ENCODE measurements at regions not wholly inside any gene's neighbourhood (a gene's known extent, or its start where the extent isn't known, plus 50 kb on each side); places are given as distances from the start of the nearest gene placed in this dataset.

GRCh38 chr6:44672086-44672485 lies 284.6 kb downstream of the CDC5L start:
- H2BK120ac ChIP-seq (ENCODE audit: low read depth, low read length, poor library complexity, severe bottlenecking), result no peak overlapping the region
- TF ChIP-seq, protein P1, sequence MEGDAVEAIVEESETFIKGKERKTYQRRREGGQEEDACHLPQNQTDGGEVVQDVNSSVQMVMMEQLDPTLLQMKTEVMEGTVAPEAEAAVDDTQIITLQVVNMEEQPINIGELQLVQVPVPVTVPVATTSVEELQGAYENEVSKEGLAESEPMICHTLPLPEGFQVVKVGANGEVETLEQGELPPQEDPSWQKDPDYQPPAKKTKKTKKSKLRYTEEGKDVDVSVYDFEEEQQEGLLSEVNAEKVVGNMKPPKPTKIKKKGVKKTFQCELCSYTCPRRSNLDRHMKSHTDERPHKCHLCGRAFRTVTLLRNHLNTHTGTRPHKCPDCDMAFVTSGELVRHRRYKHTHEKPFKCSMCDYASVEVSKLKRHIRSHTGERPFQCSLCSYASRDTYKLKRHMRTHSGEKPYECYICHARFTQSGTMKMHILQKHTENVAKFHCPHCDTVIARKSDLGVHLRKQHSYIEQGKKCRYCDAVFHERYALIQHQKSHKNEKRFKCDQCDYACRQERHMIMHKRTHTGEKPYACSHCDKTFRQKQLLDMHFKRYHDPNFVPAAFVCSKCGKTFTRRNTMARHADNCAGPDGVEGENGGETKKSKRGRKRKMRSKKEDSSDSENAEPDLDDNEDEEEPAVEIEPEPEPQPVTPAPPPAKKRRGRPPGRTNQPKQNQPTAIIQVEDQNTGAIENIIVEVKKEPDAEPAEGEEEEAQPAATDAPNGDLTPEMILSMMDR (conservative IDR thresholded peaks at IDR 0.05), result no peak
- H2BK12ac ChIP-seq (ENCODE audit: insufficient read length, low read depth, low read length), result no peak overlapping the region
- Mint-ChIP-seq H3K9me3 (no peaks in the 10 kb centered on the region), H3K36me3 (ENCODE audit: insufficient read depth in 1 of 3, low read depth in 3 of 3) (peaks cover 0 to 2% (median 0%) of the 10 kb centered on the region in 3 experiments; a peak in 2 of 7 replicates), H3K27ac (peak overlapping the region in 1 of 3 experiments; percentile 42; a peak in 3 of 7 replicates), H3K27me3 (ENCODE audit: low read depth) (peaks cover 2% of the 10 kb centered on the region; the same call in 1 of the 2 replicates), H3K4me3 (no peak overlapping the region), H3K4me1 (peaks cover 58 to 64% of the 10 kb centered on the region in 2 experiments)
- H2BK15ac ChIP-seq (ENCODE audit: low read depth, low read length), result no peak overlapping the region
- H2BK20ac ChIP-seq (ENCODE audit: low read depth, low read length, poor library complexity, severe bottlenecking), result no peak overlapping the region
- no peak overlapping the region for H3K56ac ChIP-seq (ENCODE audit: insufficient read length, low read depth, low read length)
- H3K4me2 ChIP-seq (ENCODE audit: insufficient read depth, insufficient read length, low read length), result no peak overlapping the region
- H3K27me3 ChIP-seq (ENCODE audit: insufficient read depth, low read length), result no peaks in the 10 kb centered on the region
- H3K9ac ChIP-seq (ENCODE audit: extremely low read depth, insufficient read length, low read length), result no peak overlapping the region
- DNase-seq, result no peak
- no peak overlapping the region for H2AFZ ChIP-seq (ENCODE audit: low read length)
- no peaks in the 10 kb centered on the region for H4K20me1 ChIP-seq (ENCODE audit: control insufficient read depth, insufficient read depth, insufficient read length)
- no peaks in the 10 kb centered on the region for H3K79me1 ChIP-seq (ENCODE audit: insufficient read depth, low read depth, low read length, poor library complexity, severe bottlenecking)
- H4K8ac ChIP-seq (replicated peaks; ENCODE audit: insufficient read length, low read depth, low read length), result no peak overlapping the region
- H3T11ph ChIP-seq (ENCODE audit: low read length), result no peak overlapping the region
- no peak overlapping the region for H4K91ac ChIP-seq (ENCODE audit: insufficient read length, low read depth, low read length)
- H3K4ac ChIP-seq (ENCODE audit: low read depth, low read length), result no peak overlapping the region
- H2BK5ac ChIP-seq (ENCODE audit: insufficient read length, low read length), result no peak overlapping the region
- no peak overlapping the region for H4K5ac ChIP-seq (ENCODE audit: insufficient read length, low read depth, low read length)
- no peak overlapping the region for H3K23ac ChIP-seq (ENCODE audit: insufficient read length, low read depth, low read length)
- H2AK5ac ChIP-seq (ENCODE audit: insufficient read length, low read length), result no peak overlapping the region
- no CpG with 5 or more reads among the region's 3 CpGs for WGBS (ENCODE audit: extremely low coverage, insufficient read length, low lambda C conversion rate)
- peaks cover 14% of the 10 kb centered on the region; the same call in 1 of the 2 replicates for H3K4me1 ChIP-seq (ENCODE audit: insufficient read depth, low read length)
- H3K9me3 ChIP-seq (ENCODE audit: control insufficient read depth, low read depth, low read length), result no peaks in the 10 kb centered on the region
- H3K23me2 ChIP-seq (ENCODE audit: insufficient read length, low read depth, low read length, poor library complexity, severe bottlenecking), result no peaks in the 10 kb centered on the region
- H3K18ac ChIP-seq (ENCODE audit: insufficient read length, low read depth, low read length), result no peak overlapping the region
- no peak overlapping the region for H3K14ac ChIP-seq (ENCODE audit: insufficient read depth, low read length)
- H3K79me2 ChIP-seq (ENCODE audit: insufficient read depth, low read length), result no peaks in the 10 kb centered on the region
- no peak overlapping the region for H3K27ac ChIP-seq (ENCODE audit: insufficient read length, low read depth, low read length)

Data from H9 (cell line).